ENCODE measurements at regions not wholly inside any gene's neighbourhood (a gene's known extent, or its start where the extent isn't known, plus 50 kb on each side); places are given as distances from the start of the nearest gene placed in this dataset.

GRCh38 chr18:25604894-25605597, 253.1 kb upstream of the ZNF521 start:
- Histone ChIP-seq H3K27ac (ENCODE audit: low read length) (no peak overlapping the region), H3K27me3 (ENCODE audit: control insufficient read depth, insufficient read depth, low read length) (no peaks in the 10 kb centered on the region), H3K36me3 (ENCODE audit: control insufficient read depth, insufficient read depth, low read length) (no peaks in the 10 kb centered on the region), H3K4me3 (ENCODE audit: low read length) (no peak overlapping the region), H3K9me3 (ENCODE audit: control insufficient read depth, insufficient read depth, low read length) (no peaks in the 10 kb centered on the region), H3K4me1 (ENCODE audit: control insufficient read depth, insufficient read depth, low read length) (no peaks in the 10 kb centered on the region)
- no peak for TF ChIP-seq CTCF (IDR thresholded peaks at IDR 0.05)
- H3K27ac Mint-ChIP-seq = no peak overlapping the region
- peaks cover 0 to 5% of the 10 kb centered on the region in 2 donors for H3K4me1 Mint-ChIP-seq
- H3K9me3 Mint-ChIP-seq = peaks cover 0 to 4% of the 10 kb centered on the region in 2 donors
- intact Hi-C loops (cut with micrococcal nuclease) = no loop called here
- 74% methylated on average over 15 of the region's 15 CpGs for WGBS (ENCODE audit: insufficient coverage)
- ATAC-seq (peak in 1 of 3 donors; percentile 55), DNase-seq (no peak)
- peaks cover 13 to 16% of the 10 kb centered on the region in 2 donors for H3K27me3 Mint-ChIP-seq (ENCODE audit: low read depth in 2 of 2)
- H3K36me3 Mint-ChIP-seq = no peaks in the 10 kb centered on the region
- H3K4me3 Mint-ChIP-seq = no peak overlapping the region

DNA sequence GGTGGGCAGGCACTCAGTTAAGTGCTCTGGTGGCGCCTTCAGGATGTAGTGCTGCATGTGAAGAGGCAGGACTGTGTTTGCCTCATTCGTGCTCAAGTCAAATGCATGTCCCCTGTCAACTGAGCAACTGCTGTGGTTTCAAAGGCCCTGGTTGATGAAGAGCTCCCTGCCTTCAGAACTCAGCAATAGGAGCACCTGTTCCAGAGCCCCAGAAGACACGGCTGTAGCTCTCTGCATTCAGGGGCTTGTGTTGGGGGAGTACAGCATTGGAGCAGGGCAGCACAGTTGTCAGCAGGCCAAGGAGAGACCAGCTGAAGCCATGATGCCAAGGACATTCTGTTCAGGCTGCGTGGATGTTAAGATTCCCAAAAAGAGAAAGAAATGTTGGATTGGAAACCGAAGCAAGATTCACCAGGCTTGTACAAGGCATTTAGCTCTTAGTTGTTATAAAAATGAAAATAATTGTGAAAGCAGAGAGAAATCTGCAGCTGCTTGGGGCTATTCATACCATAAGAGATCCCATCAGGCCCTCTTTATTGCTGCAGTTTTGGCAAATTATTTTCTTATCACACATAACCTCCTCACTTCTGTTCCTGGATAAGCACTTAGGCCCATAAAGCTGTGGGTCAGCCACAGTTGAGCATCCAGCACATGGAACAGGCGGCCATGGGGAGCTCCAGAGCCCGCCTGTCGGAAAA, 252.4 kb upstream of the ZNF521 start:
- Histone ChIP-seq H3K9me3 (ENCODE audit: control insufficient read depth, insufficient read depth, low read length) (no peaks in the 10 kb centered on the region), H3K36me3 (ENCODE audit: control insufficient read depth, insufficient read depth, low read length) (no peaks in the 10 kb centered on the region), H3K4me1 (ENCODE audit: control insufficient read depth, insufficient read depth, low read length) (no peaks in the 10 kb centered on the region), H3K27me3 (ENCODE audit: control insufficient read depth, insufficient read depth, low read length) (no peaks in the 10 kb centered on the region), H3K4me3 (ENCODE audit: low read length) (no peak overlapping the region), H3K27ac (ENCODE audit: low read length) (no peak overlapping the region)
- Mint-ChIP-seq H3K4me1 (peaks cover 0 to 12% of the 10 kb centered on the region in 2 donors), H3K27ac (no peak overlapping the region), H3K4me3 (no peak overlapping the region), H3K27me3 (ENCODE audit: low read depth in 2 of 2) (peaks cover 13 to 18% of the 10 kb centered on the region in 2 donors), H3K36me3 (no peaks in the 10 kb centered on the region), H3K9me3 (peaks cover 0 to 4% of the 10 kb centered on the region in 2 donors)
- ATAC-seq (no peak), DNase-seq (no peak)
- no peak for TF ChIP-seq CTCF (IDR thresholded peaks at IDR 0.05)
- intact Hi-C loops (cut with micrococcal nuclease) = no loop called here
- 89% methylated on average over 8 of the region's 8 CpGs for WGBS (ENCODE audit: insufficient coverage)

DNA sequence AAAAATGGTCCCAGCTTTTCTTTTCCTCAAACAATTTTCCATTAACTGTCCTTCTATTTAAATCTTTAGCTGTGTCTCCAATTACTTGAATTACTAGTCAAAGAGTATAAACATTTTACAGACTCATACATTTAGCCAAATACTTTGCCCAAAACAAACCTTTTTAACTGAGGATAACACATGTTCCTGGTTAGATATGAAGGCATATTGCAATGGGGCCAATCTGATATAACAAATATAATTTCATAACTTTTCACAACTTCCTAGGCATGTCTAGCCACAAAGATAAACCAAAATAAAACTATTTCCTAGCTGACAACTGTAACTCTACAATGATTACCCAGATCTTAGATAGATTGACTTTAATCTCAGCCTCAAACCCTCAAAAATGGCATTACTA, 247.5 kb upstream of the ZNF521 start:
- H3K27ac ChIP-seq (ENCODE audit: low read length) = no peak overlapping the region
- H3K9me3 ChIP-seq (ENCODE audit: control insufficient read depth, insufficient read depth, low read length) = no peaks in the 10 kb centered on the region
- Mint-ChIP-seq H3K9me3 (no peaks in the 10 kb centered on the region), H3K27me3 (ENCODE audit: low read depth in 2 of 2) (peaks cover 10 to 18% of the 10 kb centered on the region in 2 donors), H3K27ac (no peak overlapping the region), H3K4me1 (peaks cover 0 to 13% of the 10 kb centered on the region in 2 donors), H3K36me3 (no peaks in the 10 kb centered on the region), H3K4me3 (no peak overlapping the region)
- no peak for ATAC-seq
- no peaks in the 10 kb centered on the region for H3K4me1 ChIP-seq (ENCODE audit: control insufficient read depth, insufficient read depth, low read length)
- TF ChIP-seq CTCF (IDR thresholded peaks at IDR 0.05) = no peak
- DNase-seq = no peak
- intact Hi-C loops (cut with micrococcal nuclease) = no loop called here
- no peaks in the 10 kb centered on the region for H3K36me3 ChIP-seq (ENCODE audit: control insufficient read depth, insufficient read depth, low read length)
- no peaks in the 10 kb centered on the region for H3K27me3 ChIP-seq (ENCODE audit: control insufficient read depth, insufficient read depth, low read length)
- no peak overlapping the region for H3K4me3 ChIP-seq (ENCODE audit: low read length)

All from natural killer cell (primary cell).